Retinal pigment epithelial cell (primary cell): ENCODE measurements at regions not wholly inside any gene's neighbourhood (a gene's known extent, or its start where the extent isn't known, plus 50 kb on each side); places are given as distances from the start of the nearest gene placed in this dataset.

ENCODE experiments used
- DNase-seq: peaks from one replicate; pipeline ENCODE4 v3.0.0-alpha.2; 2010; ENCODE audit warnings: low read depth
- H3K4me3 ChIP-seq: 2 replicates; pipeline ENCODE4 v1.5.1; 2011; ENCODE audit warnings: mild to moderate bottlenecking, low read length, control low read depth, moderate library complexity
- CTCF ChIP-seq: conservative IDR thresholded peaks from 2 replicates; pipeline ENCODE4 v1.5.1; 2011; ENCODE audit warnings: low read depth, low read length, control low read depth, inconsistent platforms

DNA sequence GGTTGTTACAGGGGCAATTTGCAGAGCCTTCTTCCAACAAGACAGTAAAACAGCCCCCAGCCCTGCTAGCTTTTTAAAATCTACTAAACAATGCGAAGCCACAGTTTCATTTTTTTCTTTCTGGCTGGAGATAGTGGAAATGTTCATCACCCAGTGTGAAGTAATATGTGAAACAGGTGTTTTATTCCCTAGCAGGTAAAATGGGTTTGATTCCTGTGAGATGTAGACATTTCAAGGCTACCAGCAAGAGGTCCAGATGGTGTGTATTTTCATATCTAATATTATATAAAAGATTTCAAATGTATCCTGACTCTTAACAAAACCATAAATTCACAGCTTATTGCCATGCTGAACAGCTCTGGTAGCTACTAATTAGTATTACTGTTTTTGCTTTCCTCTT, 160.3 kb downstream of the SATB1 start:
- no peak for TF ChIP-seq CTCF
- DNase-seq: no peak
- H3K4me3 ChIP-seq: no peak overlapping the region

- TF ChIP-seq CTCF: no peak
- no peak for DNase-seq
- no peak overlapping the region for H3K4me3 ChIP-seq
Measured at GRCh38 chr3:18264361-18264760, 160.8 kb downstream of the SATB1 start.

GRCh38 chr3:18258492-18258891, 166.6 kb downstream of the SATB1 start:
- no peak for TF ChIP-seq CTCF
- DNase-seq: no peak
- H3K4me3 ChIP-seq: no peak overlapping the region

GRCh38 chr3:18252578-18252977, 172.6 kb downstream of the SATB1 start:
- no peak overlapping the region for H3K4me3 ChIP-seq
- DNase-seq: no peak
- no peak for TF ChIP-seq CTCF

DNA sequence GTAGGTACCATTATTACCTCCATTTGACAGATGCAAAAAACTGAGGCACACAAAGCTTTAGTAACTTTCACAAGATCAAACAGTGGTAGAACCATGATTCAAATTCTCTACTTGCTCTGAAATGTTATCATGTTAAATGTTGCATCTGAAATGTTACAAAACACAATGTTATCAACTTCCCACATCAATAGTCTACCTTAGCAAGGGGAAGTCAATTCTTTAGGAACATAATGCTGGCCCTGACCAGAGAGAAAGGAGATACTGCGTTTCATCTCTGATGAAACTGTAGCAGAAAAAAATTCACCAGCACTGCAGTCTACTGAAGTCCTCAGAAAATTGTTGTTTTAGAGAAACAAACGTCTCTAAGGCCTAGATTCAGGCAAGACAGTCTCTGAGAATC, 174.1 kb downstream of the SATB1 start:
- TF ChIP-seq CTCF: no peak
- no peak overlapping the region for H3K4me3 ChIP-seq
- DNase-seq: no peak

DNA sequence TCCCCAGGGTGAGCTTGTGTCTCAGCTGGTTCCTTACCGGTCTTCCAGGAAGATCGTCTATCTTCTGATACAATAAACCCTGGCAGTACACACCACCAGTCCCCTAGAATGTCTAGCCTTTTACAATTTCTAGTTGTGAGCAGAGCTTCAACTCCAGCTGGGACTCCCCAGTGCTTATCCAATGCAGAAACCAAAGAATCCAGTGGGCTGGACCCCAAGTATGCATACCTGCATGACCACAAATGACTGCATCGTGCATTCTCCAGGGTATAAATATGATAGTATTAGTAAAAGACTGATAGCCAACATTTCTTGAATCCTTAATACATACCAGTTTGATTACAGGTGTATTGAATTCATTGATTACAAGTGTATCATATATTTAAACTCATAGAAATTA, 176.0 kb downstream of the SATB1 start:
- TF ChIP-seq CTCF: no peak
- no peak for DNase-seq
- no peak overlapping the region for H3K4me3 ChIP-seq

DNA sequence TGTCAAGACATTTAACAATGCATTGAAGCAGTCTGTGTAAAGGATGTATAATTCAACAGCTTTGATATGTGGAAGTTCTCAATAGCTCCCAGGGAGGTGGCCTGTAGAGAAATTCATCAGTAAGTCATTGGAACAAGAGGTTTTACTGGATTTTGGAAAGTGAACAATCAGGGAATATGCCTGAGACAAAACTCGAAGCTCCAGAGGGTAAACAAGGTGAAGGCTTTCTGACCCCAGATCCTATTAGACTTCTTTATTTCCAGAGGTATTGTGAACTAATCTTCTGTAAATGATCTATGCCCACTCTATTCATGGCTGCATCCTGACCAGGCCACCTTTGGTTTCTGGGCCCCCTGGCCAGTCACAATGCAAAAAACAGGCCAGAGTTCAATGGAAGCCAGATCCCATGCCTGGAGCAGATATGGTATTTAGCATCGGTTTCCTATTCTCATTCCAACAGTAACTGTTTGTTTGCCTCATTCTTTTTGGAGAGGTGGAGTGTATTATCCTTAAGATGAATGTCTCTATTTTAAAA, 177.3 kb downstream of the SATB1 start:
- DNase-seq: no peak
- no peak for TF ChIP-seq CTCF
- no peak overlapping the region for H3K4me3 ChIP-seq
